ENCODE measurements at regions not wholly inside any gene's neighbourhood (a gene's known extent, or its start where the extent isn't known, plus 50 kb on each side); places are given as distances from the start of the nearest gene placed in this dataset.

DNA sequence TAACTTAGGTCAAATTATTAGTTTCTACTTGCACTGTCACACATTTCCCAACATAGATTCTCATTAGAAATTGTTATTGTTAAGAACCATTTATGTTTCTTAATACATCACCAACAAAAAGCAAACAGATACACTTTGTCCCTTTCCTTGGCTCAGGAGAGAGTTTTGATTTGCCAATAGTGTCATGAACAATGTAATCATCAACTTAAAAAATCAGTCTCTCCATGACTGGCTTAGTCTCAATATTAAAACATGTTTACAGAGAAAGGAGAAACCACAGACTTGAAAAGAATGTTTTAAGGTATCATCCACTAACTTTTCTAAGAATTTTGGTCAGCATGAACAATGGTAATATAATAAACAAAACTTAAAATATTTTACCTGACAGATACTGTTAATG is 416.5 kb upstream of the KCNH7 start:
- no peaks in the 10 kb centered on the region for H3K9me3 ChIP-seq
- DNase-seq (no peak), ATAC-seq (no peak)
- no peaks in the 10 kb centered on the region for H3K36me3 ChIP-seq
- no peaks in the 10 kb centered on the region for H3K4me1 ChIP-seq
- TF ChIP-seq, protein P1, sequence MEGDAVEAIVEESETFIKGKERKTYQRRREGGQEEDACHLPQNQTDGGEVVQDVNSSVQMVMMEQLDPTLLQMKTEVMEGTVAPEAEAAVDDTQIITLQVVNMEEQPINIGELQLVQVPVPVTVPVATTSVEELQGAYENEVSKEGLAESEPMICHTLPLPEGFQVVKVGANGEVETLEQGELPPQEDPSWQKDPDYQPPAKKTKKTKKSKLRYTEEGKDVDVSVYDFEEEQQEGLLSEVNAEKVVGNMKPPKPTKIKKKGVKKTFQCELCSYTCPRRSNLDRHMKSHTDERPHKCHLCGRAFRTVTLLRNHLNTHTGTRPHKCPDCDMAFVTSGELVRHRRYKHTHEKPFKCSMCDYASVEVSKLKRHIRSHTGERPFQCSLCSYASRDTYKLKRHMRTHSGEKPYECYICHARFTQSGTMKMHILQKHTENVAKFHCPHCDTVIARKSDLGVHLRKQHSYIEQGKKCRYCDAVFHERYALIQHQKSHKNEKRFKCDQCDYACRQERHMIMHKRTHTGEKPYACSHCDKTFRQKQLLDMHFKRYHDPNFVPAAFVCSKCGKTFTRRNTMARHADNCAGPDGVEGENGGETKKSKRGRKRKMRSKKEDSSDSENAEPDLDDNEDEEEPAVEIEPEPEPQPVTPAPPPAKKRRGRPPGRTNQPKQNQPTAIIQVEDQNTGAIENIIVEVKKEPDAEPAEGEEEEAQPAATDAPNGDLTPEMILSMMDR (IDR thresholded peaks at IDR 0.05) = no peak
- no peaks in the 10 kb centered on the region for H3K27me3 ChIP-seq
- H3K4me3 ChIP-seq = no peak overlapping the region
- intact Hi-C loops (cut with DNase I) = no loop called here
- no peak overlapping the region for H3K27ac ChIP-seq

DNA sequence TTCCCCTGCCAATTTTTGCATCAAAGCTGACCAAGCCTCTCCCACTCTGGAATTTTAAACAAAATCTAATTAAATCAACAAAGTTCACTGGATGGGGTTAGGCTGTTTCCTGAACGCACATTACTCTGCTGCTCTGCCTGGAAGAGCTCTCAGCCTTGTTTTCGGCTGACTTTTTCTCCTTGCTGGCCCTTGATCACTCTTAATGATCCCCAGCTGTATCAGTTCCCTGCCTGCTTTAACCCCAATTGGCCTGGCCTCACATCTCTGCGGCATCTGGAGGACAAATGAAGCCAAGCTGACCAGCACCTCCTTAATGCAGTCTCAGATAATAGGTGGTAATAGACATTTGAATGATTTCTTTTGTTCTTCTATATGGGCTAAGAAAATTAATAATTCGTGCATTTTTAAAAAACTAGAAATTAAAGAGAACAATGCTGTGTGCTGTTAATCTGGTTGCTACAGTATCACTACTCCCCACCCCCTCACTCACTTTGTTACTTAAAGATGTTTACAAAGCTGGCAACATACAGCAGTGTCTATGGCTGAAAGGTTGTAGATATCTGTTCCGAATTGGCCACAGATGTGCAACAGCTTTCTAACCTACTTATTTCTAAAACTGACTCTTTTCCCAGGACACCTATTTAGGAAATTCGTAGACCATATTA is 415.2 kb upstream of the KCNH7 start:
- DNase-seq (no peak), ATAC-seq (no peak)
- H3K27ac ChIP-seq = no peak overlapping the region
- no peak overlapping the region for H3K4me3 ChIP-seq
- TF ChIP-seq, protein P1 (IDR thresholded peaks at IDR 0.05) = no peak
- no peaks in the 10 kb centered on the region for H3K36me3 ChIP-seq
- H3K27me3 ChIP-seq = no peaks in the 10 kb centered on the region
- H3K4me1 ChIP-seq = no peaks in the 10 kb centered on the region
- no peaks in the 10 kb centered on the region for H3K9me3 ChIP-seq
- intact Hi-C loops (cut with DNase I) = no loop called here

DNA sequence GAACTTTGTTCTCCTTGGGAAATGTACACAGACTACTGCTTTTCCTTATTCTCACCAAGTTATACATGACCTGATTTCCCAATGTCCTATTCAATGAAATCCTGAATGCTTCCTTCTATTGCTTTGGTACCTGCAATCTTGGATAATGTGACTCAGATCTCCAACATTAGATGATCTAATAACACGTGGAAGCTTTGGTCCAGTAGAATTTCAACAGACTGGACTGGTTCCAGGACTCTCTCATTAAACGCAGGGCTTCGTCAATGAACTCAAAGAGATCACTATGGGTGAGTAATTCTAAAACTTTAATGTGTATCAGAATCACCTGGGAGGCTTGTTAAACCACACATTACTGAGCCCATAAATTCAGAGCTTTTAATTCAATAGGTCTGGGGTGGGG is 413.6 kb upstream of the KCNH7 start:
- no peak overlapping the region for H3K4me3 ChIP-seq
- ATAC-seq (no peak), DNase-seq (no peak)
- no peaks in the 10 kb centered on the region for H3K27me3 ChIP-seq
- intact Hi-C loops (cut with DNase I) = no loop called here
- TF ChIP-seq, protein P1 (IDR thresholded peaks at IDR 0.05) = no peak
- no peaks in the 10 kb centered on the region for H3K4me1 ChIP-seq
- no peaks in the 10 kb centered on the region for H3K9me3 ChIP-seq
- H3K36me3 ChIP-seq = no peaks in the 10 kb centered on the region
- H3K27ac ChIP-seq = no peak overlapping the region

DNA sequence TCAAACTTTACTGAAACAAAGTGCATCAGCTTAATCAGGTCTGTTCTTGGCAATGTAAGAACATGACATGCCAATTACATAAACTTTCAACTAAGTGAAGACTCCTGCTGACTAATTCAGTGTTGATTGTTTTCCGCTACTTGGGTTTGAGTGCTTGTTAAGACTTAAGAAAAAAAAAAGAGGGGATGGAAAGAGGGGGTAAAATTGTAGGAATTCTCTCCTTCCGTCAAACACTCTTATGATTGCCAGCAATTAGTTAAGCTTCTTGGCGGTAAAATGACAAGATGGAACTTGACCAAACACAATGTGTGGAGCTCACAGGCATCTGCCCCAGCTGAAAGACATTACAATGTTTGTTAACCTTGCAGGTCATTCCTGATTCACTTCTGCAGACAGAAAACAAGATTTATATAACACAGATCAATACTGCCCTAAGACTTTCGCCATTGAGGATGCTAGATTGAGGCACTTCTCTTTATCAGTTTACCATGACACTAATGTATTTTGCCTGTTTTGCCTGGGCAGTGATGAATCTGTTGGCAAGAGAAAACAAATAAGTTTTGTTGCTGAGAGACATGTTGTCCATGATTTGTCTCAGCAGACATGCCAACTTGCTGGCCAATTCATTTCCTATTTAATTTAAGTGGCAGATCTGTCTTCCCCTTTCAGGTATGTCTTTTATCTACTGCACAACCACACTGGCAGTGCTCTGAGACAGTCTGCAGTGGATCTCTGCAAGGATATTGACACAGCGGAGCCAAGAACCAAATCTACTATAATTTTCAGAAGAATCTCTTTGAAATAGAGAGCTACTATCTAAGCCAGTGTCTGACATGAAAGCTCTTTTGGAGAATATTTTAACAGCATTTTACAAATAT is 410.0 kb upstream of the KCNH7 start:
- H3K9me3 ChIP-seq = no peaks in the 10 kb centered on the region
- no peak overlapping the region for H3K27ac ChIP-seq
- H3K4me1 ChIP-seq = no peaks in the 10 kb centered on the region
- H3K36me3 ChIP-seq = no peaks in the 10 kb centered on the region
- TF ChIP-seq, protein P1 (IDR thresholded peaks at IDR 0.05) = no peak
- ATAC-seq (no peak), DNase-seq (no peak)
- H3K4me3 ChIP-seq = no peak overlapping the region
- intact Hi-C loops (cut with DNase I) = no loop called here
- no peaks in the 10 kb centered on the region for H3K27me3 ChIP-seq

DNA sequence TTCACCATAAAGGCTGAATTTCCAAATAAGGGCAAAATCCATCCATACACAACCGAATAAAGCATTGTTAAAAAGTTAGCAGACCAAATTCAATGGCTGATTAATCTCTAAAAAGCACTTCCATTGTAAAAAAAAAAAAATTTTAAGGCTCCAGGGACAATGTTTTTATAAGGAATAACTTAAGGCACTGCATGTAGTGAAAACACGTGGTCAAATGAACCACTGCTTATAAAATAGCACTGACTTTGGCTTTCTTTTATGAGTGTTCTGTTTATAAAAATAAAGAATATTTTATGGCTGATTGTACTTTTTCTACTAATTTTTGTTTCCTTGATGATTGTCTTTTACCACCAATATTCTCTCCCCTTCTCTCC is 409.3 kb upstream of the KCNH7 start:
- no peak overlapping the region for H3K4me3 ChIP-seq
- no peak for ATAC-seq
- no peaks in the 10 kb centered on the region for H3K36me3 ChIP-seq
- H3K27ac ChIP-seq = no peak overlapping the region
- intact Hi-C loops (cut with DNase I) = no loop called here
- H3K4me1 ChIP-seq = no peaks in the 10 kb centered on the region
- TF ChIP-seq, protein P1 (IDR thresholded peaks at IDR 0.05) = no peak
- no peaks in the 10 kb centered on the region for H3K27me3 ChIP-seq
- no peak for DNase-seq
- H3K9me3 ChIP-seq = no peaks in the 10 kb centered on the region
